GM18517 (cell line): ENCODE measurements at regions not wholly inside any gene's neighbourhood (a gene's known extent, or its start where the extent isn't known, plus 50 kb on each side); places are given as distances from the start of the nearest gene placed in this dataset.

Experiments used
- ATAC-seq: cut with Tn5 transposase; IDR thresholded peaks from one replicate; pipeline ENCODE4 v1.9.1; 2021; ENCODE audit warnings: mild to moderate bottlenecking, moderate library complexity; ENCODE audit not compliant: unreplicated experiment

DNA sequence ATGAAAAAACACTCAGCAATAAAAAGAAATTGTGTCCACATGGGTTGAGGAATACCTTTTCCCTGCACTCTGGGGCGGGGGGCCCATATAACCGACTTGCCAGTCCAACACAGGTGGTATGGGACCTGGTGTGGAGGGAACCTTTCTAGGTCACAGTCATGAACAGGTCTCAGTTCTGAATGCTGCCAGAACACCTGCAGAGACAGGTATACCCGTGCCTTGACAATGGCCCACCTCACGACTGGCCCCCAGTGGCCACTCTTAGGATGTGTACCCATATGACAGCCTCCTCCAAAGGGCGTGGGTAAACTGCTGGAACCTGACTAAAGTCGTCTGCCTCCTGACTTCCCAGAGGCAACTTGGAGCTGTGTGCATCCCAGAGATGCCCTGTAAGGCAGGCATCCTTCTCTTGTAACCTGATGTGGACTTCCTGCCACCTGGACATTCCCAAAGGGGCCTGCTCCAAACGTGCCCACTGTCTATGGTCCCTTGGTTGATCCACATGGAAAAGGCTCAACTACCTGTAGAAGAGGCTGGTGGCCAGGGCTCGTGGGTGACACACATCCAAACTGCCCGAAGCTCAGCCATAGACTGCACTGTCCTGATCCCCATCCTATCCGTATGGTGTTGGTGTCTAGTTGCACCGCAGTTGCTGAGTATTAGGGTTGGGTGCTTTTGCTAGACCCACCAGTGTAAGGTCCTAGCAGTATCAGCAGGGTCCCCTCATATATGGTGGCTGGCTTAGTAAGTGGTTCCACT lies 859.3 kb downstream of the BRD1 start:
- ATAC-seq: no peak

DNA sequence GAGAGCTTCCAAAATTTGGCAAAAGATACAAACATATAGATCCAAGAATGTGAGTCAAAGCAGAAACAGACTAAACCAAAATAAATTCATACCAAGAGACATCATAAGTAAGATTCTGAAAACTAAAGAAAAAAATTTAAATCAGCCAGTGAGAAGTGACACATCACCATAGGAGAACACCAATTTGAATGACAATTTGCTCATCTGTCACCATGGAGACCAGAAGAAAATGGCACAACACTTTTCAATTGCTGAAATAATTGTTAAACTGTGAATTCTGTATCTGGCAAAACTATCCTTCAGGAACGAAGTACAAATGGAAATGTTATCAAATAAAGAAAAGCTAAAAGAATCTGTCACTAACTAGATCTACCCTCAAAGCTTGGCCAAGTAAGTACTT lies 864.3 kb downstream of the BRD1 start:
- no peak for ATAC-seq

GRCh38 chr22:48961705-48962104 lies 866.0 kb downstream of the BRD1 start:
- ATAC-seq: no peak

DNA sequence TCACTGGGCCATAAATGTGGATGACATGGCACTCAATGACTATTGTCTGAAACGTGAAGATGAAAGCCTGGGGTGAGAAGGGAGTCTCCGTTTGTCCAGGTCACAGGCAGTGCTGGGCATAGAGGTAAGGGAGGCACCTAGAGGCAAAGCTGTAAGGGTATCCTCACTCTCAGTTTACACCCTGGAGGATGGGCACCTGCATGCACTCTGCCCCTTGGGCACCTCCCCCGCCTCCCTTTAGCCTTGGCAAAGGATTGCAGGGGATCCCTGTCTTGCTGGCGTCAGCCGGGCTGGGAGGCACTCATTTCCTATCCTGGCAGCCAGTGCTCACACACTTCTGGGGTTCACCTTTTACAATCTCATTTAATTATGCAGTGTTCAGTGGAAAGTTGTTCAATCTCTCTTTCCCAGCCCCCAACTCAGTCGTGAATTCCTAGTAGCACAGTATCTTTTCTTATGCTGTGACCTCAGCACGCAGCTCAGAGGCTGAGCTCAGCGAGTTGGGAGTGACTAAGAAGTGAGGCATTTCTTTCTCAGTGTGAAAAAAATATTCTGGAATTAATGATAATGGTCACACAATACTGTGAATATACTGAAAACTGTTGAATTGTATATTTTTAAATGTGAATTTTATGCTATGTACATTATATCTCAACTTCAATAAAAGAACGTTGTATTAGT lies 866.6 kb downstream of the BRD1 start:
- ATAC-seq: no peak

DNA sequence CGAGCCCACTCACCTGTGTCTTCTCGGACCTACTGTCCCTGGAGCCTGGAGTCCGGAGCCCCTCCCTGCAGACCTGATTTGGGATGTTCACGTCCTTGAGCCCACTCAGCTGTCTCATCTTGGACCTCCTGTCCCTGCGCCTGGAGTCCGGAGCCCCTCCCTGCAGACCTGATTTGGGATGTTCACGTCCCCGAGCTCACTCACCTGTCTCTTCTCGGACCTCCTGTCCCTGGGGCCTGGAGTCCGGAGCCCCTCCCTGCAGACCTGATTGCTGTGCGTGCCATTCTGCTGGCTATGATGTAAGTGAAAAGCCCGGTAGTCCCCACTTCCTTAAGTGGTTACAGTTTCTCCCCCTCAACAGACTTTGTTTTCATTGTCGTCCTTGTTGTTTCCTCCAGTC lies 867.1 kb downstream of the BRD1 start:
- no peak for ATAC-seq

DNA sequence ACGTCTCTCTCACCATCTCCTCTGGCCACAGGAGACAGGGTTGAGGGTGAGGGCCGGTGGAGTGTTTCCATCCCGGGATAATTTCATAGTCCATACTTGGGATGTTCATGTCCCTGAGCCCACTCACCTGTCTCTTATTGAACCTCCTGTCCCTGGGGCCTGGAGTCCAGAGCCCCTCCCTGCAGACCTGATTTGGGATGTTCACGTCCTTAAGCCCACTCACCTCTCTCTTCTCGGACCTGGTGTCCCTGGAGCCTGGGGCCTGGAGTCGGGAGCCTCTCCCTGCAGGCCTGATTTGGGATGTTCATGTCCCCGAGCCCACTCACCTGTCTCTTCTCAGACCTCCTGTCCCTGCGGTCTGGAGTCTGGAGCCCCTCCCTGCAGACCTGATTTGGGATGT lies 868.2 kb downstream of the BRD1 start:
- ATAC-seq: no peak

GRCh38 chr22:48957987-48958321 lies 869.7 kb downstream of the BRD1 start:
- ATAC-seq: no peak

DNA sequence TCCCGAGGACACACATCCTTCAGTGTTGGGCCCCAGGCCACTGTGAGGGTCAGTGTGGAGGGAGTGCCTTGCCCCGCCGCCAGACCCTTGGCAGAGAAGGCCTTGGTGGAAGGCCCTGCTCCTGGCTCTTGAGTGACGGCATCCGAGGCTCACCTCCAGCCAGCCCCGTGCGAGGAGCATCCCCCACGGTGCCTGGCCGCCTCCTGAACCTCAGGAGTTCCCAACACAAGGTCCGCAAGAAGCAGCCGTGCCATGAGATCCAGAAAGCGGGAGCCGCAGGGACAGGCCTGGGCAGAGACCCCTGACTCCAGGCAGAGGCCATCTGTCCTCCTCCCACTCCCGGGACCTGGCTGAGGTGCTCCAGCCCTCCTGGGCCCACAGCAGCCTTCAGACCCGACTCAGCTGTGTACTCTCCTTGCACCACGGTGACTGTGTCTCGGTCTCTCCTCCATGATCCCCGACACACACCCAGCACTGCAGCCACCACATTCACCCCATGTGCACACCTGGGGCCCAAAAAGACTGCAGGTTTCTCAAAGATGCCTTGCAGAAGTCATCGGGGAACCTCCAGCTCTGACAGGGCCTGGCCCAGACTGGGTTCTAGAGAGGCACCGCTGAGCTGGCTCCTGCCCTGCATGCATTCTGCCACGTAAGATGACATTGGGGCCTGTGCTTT lies 870.2 kb downstream of the BRD1 start:
- ATAC-seq: no peak

- no peak for ATAC-seq
Observed at GRCh38 chr22:48955351-48956311, 872.0 kb downstream of the BRD1 start.

- ATAC-seq: no peak
Observed at GRCh38 chr22:48954781-48955311, 872.8 kb downstream of the BRD1 start.

DNA sequence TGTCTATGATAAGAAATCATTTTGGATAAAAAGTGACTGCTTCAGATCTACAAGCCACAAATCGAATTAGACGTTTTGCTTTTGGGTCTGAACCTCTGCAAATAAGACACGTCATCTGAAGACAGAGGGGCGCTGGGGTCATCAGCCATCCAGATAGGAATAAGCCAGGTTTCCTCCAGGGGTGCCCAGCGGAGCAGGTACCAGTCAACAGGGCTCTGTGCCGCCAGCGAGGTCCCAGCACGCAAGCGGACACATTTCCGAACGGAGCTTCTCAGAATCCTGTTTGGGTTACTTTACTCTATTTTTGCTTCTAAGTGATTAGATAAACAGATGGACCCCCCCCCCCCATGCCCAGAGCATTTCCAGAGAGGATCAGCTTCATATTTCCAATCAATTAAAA lies 873.8 kb downstream of the BRD1 start:
- ATAC-seq: no peak

DNA sequence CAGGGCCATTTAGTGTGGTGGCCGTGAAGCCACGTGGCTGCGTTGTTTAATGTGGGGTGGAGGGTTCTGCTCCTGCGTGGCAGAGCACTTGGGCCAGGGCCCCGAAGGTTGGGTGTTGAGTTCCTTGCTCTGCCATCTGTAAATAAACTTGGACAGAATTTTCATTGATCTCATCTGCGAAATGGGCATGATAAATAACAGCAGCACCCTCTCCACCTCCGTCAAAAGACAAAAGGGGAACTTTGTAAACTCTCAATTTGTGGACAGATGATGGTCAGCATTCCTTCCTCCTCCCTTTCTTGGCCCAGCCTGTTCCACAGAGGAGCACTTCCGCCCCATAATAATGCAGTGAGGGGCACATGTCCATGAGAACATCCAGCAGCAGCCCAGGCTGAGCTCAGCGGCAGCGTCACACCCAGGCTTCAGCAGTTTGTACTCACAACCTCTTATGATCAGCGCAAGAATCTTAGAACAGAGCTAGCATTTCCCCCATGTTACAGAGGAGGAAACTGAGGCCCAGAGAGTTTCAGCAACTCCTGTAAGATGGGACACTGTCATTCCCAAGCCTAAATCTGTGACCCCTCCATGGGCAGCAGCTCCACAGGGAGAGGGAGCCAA lies 874.5 kb downstream of the BRD1 start:
- no peak for ATAC-seq

DNA sequence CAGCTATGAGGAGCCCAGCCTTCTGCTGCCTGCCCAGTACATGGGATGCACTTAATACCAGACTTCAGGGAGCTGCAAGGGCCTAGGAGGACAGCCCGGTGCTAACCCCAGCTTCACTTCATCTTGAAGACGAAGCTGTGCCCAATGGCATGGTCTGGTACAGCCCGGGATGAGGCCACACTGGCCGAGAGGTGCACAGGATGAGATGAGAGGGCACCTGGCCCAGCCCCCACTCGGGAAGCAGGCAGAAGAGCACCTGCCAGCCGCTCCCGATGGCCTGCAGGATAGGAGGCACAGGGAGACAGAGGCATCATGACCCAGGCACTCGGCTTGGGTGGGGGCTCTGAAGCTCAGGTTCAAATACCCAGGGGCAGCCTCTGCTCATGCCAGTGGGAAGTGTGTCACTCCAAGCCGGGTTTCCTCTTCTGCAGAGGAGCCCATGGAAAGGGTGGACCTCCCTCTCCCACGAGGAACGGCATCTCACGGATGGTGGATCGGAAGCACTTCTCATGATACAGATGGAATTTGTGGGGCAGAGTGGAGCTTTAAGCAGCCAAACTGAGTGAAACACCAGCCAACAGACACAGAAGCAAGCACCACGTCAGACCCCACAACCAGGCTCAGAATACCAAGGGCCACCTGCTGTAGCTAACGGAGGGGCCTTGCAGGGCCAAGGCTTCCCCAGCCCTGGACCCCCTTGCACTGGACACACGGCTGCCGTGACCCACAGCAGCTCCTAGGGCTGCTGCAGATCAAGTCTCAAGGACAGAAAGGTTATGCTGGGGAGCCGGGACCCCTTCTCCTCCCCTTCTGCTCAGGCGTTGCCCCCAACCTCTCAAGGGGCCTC lies 875.2 kb downstream of the BRD1 start:
- no peak for ATAC-seq

DNA sequence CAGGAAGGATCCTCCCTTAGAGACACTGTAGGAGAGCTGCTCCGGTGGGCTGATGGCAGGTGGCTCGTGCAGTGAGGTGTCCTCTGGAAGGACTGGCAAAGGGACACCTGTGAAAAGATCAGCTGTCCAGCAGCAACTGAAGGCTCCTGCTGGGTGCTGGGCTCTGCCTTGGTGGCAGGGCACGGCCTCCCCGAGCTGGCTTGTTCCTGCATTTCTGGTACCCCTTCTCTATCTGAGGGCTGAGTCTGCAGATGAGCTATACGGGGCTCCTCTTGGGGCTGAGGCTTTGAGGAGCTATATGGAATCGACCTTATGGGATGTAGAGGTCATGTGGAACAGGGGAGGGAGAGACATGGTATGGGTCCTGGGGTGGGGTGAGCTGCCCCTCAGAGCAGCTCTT lies 875.8 kb downstream of the BRD1 start:
- ATAC-seq: no peak

- ATAC-seq: no peak
Observed at GRCh38 chr22:48950151-48950915, 877.3 kb downstream of the BRD1 start.

DNA sequence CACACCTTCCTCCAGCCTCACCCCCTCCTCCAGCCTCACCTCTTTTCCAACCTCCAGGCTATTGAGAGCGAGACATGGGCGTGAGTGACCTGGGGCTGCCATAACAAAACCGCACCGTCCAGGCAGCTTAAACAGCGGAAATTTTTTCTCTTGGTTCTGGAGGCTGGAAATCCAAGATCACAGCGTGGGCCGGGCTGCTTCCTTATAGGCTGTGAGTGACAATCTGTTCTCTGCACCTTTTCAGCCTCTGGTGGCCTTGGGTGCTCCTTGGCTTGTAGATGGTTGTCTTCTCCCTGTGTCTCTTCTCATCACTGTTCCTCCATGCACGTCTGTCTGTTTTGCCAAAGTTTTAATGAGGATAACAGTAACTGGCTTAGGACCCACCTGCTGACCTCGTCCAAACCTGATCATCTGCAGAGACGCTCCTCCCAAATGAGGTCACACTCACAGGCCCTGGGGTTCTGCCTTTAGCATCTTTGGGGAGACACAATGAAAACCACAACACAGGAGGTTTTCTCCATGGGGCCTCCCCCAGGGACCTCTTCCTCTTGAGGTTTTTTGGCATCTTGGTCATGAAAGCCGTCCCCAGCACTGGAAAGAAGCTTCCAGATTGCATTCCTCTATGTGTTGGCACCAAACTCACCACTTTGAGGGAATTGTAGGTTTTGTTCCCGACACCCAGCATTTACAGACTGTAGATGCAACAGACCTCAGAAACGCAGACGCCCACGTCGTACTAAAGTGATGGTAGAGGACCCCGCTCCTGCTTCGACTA lies 878.1 kb downstream of the BRD1 start:
- no peak for ATAC-seq

- ATAC-seq: no peak
Observed at GRCh38 chr22:48948575-48949170, 879.0 kb downstream of the BRD1 start.

DNA sequence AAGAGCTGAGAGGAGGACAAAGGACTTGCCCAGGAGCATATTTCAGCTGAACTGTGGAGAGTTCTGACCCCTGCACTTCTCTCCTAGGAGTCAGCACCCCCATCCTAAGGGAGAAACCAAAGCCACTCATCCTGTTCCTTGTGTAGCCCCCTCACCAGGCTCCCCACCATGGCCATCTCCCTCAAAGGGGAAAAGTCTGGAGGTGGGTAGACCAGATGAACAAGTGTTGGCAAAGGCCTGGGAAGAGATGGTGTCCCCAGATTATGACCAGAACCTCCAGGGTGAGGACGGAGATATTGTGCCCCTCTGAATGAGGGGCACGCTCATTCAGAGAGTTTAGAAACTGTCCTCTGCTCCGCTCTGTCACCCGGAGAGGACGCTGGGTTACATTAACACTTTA lies 880.0 kb downstream of the BRD1 start:
- ATAC-seq: no peak
